AG04450 (cell line): ENCODE measurements at regions not wholly inside any gene's neighbourhood (a gene's known extent, or its start where the extent isn't known, plus 50 kb on each side); places are given as distances from the start of the nearest gene placed in this dataset.

Experiments used
- CTCF ChIA-PET: fragments of 300-600, 350-600 bp; formaldehyde crosslinking; extraction: SDS; loops from one replicate; lab custom pipeline; 2022; ENCODE audit warnings: antibody characterized with exemption, inconsistent platforms; lab: Charles Lee
- POLR2A ChIA-PET: fragments of 350-600 bp; formaldehyde crosslinking; extraction: SDS; loops from one replicate; lab custom pipeline; 2021; ENCODE audit warnings: antibody characterized with exemption, inconsistent platforms; lab: Yijun Ruan, JAX
- DNase-seq: peaks from one replicate; pipeline ENCODE4 v3.0.0-alpha.2; 2011; ENCODE audit warnings: low read depth, low spot score
- H3K27ac ChIP-seq: one replicate; pipeline ENCODE4 v1.5.1; 2012; ENCODE audit warnings: low read depth, low read length, control low read depth
- H3K27me3 ChIP-seq: one replicate; pipeline ENCODE4 v1.6.0; 2012; ENCODE audit warnings: low read length; ENCODE audit not compliant: control insufficient read depth, insufficient read depth
- H3K4me3 ChIP-seq: 2 replicates; pipeline ENCODE4 v1.5.1; 2011; ENCODE audit warnings: mild to moderate bottlenecking, low read depth, low read length, control low read depth
- H3K9me3 ChIP-seq: 2 replicates; pipeline ENCODE4 v1.5.1; 2012; ENCODE audit warnings: low read length; ENCODE audit not compliant: control insufficient read depth, insufficient read depth
- CTCF ChIP-seq: IDR thresholded peaks from 2 replicates; pipeline ENCODE4 v1.5.1; 2011; ENCODE audit warnings: low read depth, low read length, control low read depth, inconsistent platforms

GRCh38 chr5:93151896-93152295 is 429.1 kb downstream of the NR2F1-AS1 start:
- H3K4me3 ChIP-seq = no peak overlapping the region
- H3K27me3 ChIP-seq = no peaks in the 10 kb centered on the region
- no peak for DNase-seq
- TF ChIP-seq CTCF = no peak
- no peak overlapping the region for H3K27ac ChIP-seq
- no peaks in the 10 kb centered on the region for H3K9me3 ChIP-seq
- ChIA-PET POLR2A (no interaction called here), CTCF (no interaction called here)

DNA sequence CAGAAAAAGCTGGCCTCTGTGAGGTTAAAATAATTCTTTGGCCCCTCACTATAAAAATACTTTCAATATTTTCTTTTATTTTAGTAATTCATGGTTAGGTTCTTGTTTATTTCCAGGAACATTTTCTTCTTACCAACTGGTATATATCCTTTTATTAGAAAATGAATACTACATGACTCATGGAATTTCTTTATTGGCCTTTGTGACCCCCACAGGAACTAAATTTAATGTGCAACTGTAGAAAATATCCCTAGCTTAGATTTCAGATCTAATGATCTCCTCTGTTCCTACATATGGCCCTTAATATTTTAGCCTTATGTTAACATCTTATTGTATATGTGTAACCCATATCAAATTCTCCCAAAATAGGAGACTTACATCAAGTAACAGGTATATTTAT is 429.9 kb downstream of the NR2F1-AS1 start:
- no peak for DNase-seq
- Histone ChIP-seq H3K27ac (no peak overlapping the region), H3K9me3 (no peaks in the 10 kb centered on the region), H3K27me3 (no peaks in the 10 kb centered on the region), H3K4me3 (no peak overlapping the region)
- CTCF ChIA-PET = no interaction called here
- POLR2A ChIA-PET = no interaction called here
- TF ChIP-seq CTCF = no peak

DNA sequence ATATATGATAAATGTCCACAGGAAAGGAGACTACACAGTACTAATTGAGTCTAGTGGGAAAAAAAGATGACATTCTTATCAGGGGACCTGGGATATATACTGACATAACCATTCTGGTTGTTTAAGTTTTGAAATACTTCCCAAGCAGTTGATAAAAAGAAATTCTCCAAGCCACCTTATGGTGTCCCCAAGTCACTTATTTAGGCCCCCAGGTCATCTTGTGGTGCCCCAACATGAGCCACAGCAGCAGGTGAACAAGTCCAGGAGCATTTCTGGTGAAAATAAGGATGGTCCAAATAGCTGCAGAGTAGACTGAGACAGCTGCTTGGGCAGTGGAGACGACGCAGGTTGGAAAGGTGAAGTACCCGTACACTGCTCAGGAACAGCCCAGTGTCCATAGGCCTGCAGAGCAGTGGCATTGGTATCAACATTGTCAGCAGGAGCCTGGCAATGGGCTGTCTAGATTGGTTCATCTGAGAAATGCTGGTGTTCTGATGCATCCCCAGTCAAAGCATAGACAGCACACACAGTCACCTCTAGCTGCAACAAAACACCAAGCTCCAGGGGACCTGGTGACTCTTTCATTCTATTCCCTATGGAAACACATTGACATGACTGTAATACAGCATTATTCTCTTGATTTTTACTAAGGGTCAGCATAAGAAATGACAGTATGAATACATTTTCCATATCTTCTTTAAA is 430.6 kb downstream of the NR2F1-AS1 start:
- no peak for DNase-seq
- POLR2A ChIA-PET = no interaction called here
- Histone ChIP-seq H3K9me3 (no peaks in the 10 kb centered on the region), H3K27ac (no peak overlapping the region), H3K27me3 (no peaks in the 10 kb centered on the region), H3K4me3 (no peak overlapping the region)
- no peak for TF ChIP-seq CTCF
- CTCF ChIA-PET = no interaction called here

GRCh38 chr5:93145767-93146166 is 435.3 kb downstream of the NR2F1-AS1 start:
- H3K4me3 ChIP-seq = no peak overlapping the region
- ChIA-PET CTCF (no interaction called here), POLR2A (no interaction called here)
- DNase-seq = no peak
- H3K27ac ChIP-seq = no peak overlapping the region
- TF ChIP-seq CTCF = no peak
- peaks cover 4% of the 10 kb centered on the region; the same call in 1 of the 2 replicates for H3K9me3 ChIP-seq
- H3K27me3 ChIP-seq = no peaks in the 10 kb centered on the region

- Histone ChIP-seq H3K9me3 (peaks cover 4% of the 10 kb centered on the region; the same call in 1 of the 2 replicates), H3K27ac (no peak overlapping the region), H3K27me3 (no peaks in the 10 kb centered on the region), H3K4me3 (no peak overlapping the region)
- CTCF ChIA-PET = no interaction called here
- POLR2A ChIA-PET = no interaction called here
- TF ChIP-seq CTCF = no peak
- DNase-seq = no peak
Measured at GRCh38 chr5:93145019-93145418, 436.0 kb downstream of the NR2F1-AS1 start.
